ENCODE measurements at regions not wholly inside any gene's neighbourhood (a gene's known extent, or its start where the extent isn't known, plus 50 kb on each side); places are given as distances from the start of the nearest gene placed in this dataset.

DNA sequence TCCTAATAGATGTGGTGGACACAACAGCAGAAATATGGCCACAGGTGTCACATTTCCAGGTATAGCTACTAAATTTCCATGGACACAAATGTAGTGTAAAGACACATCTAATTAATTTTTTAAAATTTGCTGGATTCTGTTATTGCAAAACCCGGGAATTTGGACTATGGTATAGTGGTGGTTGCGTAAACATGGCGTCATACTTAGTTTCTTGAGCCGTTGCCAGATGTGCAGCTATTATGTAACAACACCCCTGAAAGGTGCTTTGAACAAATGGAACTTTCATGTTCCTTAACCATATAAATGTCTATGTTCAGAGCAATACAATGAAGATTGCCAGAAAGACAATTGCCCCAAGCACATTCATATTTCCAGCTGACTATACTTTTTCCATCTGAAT, 85.9 kb downstream of the HRH4 start:
- no peaks in the 10 kb centered on the region for H3K9me2 ChIP-seq (ENCODE audit: insufficient read depth, low read length)
- H3K4me2 ChIP-seq (ENCODE audit: low read length) = no peak overlapping the region
- ChIA-PET CTCF (ENCODE audit: unreplicated experiment) (interaction anchor here (0.9 kb wide), 1 partner anchor 14 kb away, joined by 3 read pairs; no protein-coding TSS in a partner anchor), POLR2A (interaction anchor here (0.8 to 1.1 kb wide), 3 partner anchors 9 to 123 kb away, joined by 3 to 5 read pairs (median 3); no protein-coding TSS in a partner anchor)
- no peaks in the 10 kb centered on the region for H3K79me2 ChIP-seq (ENCODE audit: insufficient read depth, low read depth, low read length)
- BruUV-seq (replicated peaks) = no TSS peak
- TF ChIP-seq EZH2phosphoT487 (IDR thresholded peaks at IDR 0.05; ENCODE audit: borderline replicate concordance, low read depth, low read length) = no peak
- TF ChIP-seq, protein P1, sequence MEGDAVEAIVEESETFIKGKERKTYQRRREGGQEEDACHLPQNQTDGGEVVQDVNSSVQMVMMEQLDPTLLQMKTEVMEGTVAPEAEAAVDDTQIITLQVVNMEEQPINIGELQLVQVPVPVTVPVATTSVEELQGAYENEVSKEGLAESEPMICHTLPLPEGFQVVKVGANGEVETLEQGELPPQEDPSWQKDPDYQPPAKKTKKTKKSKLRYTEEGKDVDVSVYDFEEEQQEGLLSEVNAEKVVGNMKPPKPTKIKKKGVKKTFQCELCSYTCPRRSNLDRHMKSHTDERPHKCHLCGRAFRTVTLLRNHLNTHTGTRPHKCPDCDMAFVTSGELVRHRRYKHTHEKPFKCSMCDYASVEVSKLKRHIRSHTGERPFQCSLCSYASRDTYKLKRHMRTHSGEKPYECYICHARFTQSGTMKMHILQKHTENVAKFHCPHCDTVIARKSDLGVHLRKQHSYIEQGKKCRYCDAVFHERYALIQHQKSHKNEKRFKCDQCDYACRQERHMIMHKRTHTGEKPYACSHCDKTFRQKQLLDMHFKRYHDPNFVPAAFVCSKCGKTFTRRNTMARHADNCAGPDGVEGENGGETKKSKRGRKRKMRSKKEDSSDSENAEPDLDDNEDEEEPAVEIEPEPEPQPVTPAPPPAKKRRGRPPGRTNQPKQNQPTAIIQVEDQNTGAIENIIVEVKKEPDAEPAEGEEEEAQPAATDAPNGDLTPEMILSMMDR (conservative IDR thresholded peaks at IDR 0.05; ENCODE audit: low read length) = no peak
- H3K36me3 ChIP-seq (ENCODE audit: insufficient read depth, low read length) = no peaks in the 10 kb centered on the region
- no peak for DNase-seq (ENCODE audit: low spot score)
- intact Hi-C loops (cut with micrococcal nuclease; ENCODE audit: unreplicated experiment) = loop anchor here (10.0 kb wide), 2 partner anchors 48 to 128 kb away; no protein-coding TSS in a partner anchor
- H2AFZ ChIP-seq (ENCODE audit: low read length) = no peak overlapping the region
- no peaks in the 10 kb centered on the region for H3K4me1 ChIP-seq (ENCODE audit: insufficient read depth, low read length, poor library complexity, severe bottlenecking)
- no peak overlapping the region for H3K27ac ChIP-seq (ENCODE audit: low read depth, low read length, poor library complexity, severe bottlenecking)
- H3K9me3 ChIP-seq (ENCODE audit: low read length) = no peaks in the 10 kb centered on the region
- no peak overlapping the region for H3K4me3 ChIP-seq (ENCODE audit: low read depth, low read length, poor library complexity, severe bottlenecking)
- H4K20me1 ChIP-seq (ENCODE audit: insufficient read depth, low read length) = no peaks in the 10 kb centered on the region

DNA sequence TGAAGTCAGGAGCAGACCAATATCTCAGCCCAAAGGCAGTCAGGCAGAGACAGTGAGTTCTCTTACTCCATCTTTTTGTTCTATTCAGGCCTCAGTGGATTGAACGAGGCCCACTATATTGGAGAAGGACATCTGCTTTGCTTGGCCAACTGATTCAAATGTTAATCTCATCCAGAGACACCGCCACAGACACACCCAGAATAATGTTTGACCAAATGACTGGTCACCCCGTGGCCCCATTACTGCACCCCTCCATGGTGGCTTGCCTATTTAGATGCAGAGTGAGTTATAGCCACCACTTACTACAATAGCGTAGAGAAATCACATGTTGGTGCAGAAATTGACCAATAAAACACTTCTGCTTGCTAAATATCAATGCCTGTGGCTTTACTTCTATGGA, 88.1 kb downstream of the HRH4 start:
- CTCF ChIA-PET (ENCODE audit: unreplicated experiment) = no interaction called here
- no peak overlapping the region for H2AFZ ChIP-seq (ENCODE audit: low read length)
- H3K9me2 ChIP-seq (ENCODE audit: insufficient read depth, low read length) = no peaks in the 10 kb centered on the region
- H3K4me3 ChIP-seq (ENCODE audit: low read depth, low read length, poor library complexity, severe bottlenecking) = no peak overlapping the region
- TF ChIP-seq, protein P1 (conservative IDR thresholded peaks at IDR 0.05; ENCODE audit: low read length) = no peak
- no peak for TF ChIP-seq EZH2phosphoT487 (IDR thresholded peaks at IDR 0.05; ENCODE audit: borderline replicate concordance, low read depth, low read length)
- POLR2A ChIA-PET = no interaction called here
- no peaks in the 10 kb centered on the region for H3K4me1 ChIP-seq (ENCODE audit: insufficient read depth, low read length, poor library complexity, severe bottlenecking)
- H3K27ac ChIP-seq (ENCODE audit: low read depth, low read length, poor library complexity, severe bottlenecking) = no peak overlapping the region
- H3K9me3 ChIP-seq (ENCODE audit: low read length) = no peaks in the 10 kb centered on the region
- H3K79me2 ChIP-seq (ENCODE audit: insufficient read depth, low read depth, low read length) = no peaks in the 10 kb centered on the region
- H4K20me1 ChIP-seq (ENCODE audit: insufficient read depth, low read length) = no peaks in the 10 kb centered on the region
- no TSS peak for BruUV-seq (replicated peaks)
- intact Hi-C loops (cut with micrococcal nuclease; ENCODE audit: unreplicated experiment) = loop anchor here (10.0 kb wide), 2 partner anchors 46 to 126 kb away; no protein-coding TSS in a partner anchor
- no peaks in the 10 kb centered on the region for H3K36me3 ChIP-seq (ENCODE audit: insufficient read depth, low read length)
- no peak for DNase-seq (ENCODE audit: low spot score)
- no peak overlapping the region for H3K4me2 ChIP-seq (ENCODE audit: low read length)

DNA sequence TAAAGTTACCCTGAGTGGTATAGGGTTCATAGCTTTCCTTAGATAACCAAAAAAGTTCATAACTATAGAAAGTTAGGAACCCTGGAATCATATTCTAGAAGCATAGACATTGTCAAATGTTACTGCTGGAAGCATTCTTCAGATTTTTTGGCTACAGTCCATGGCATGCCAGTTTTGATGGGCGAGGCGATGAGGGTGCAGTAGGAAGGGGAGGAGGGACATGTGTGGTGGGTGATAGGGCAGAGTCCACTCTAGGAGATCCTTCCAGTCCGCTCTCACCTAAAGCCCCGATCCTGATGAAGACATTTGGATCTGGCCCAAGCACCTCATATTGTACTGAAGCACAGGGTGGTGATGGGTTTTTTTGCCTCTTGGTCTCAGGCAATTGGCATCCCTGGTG, 91.8 kb downstream of the HRH4 start:
- no peak for DNase-seq (ENCODE audit: low spot score)
- no peak overlapping the region for H2AFZ ChIP-seq (ENCODE audit: low read length)
- intact Hi-C loops (cut with micrococcal nuclease; ENCODE audit: unreplicated experiment) = no loop called here
- H3K9me3 ChIP-seq (ENCODE audit: low read length) = no peaks in the 10 kb centered on the region
- H3K27ac ChIP-seq (ENCODE audit: low read depth, low read length, poor library complexity, severe bottlenecking) = no peak overlapping the region
- no TSS peak for BruUV-seq (replicated peaks)
- H3K4me1 ChIP-seq (ENCODE audit: insufficient read depth, low read length, poor library complexity, severe bottlenecking) = no peaks in the 10 kb centered on the region
- H3K36me3 ChIP-seq (ENCODE audit: insufficient read depth, low read length) = no peaks in the 10 kb centered on the region
- no peak overlapping the region for H3K4me3 ChIP-seq (ENCODE audit: low read depth, low read length, poor library complexity, severe bottlenecking)
- H4K20me1 ChIP-seq (ENCODE audit: insufficient read depth, low read length) = no peaks in the 10 kb centered on the region
- H3K4me2 ChIP-seq (ENCODE audit: low read length) = no peak overlapping the region
- no peak for TF ChIP-seq EZH2phosphoT487 (IDR thresholded peaks at IDR 0.05; ENCODE audit: borderline replicate concordance, low read depth, low read length)
- TF ChIP-seq, protein P1 (conservative IDR thresholded peaks at IDR 0.05; ENCODE audit: low read length) = no peak
- H3K79me2 ChIP-seq (ENCODE audit: insufficient read depth, low read depth, low read length) = no peaks in the 10 kb centered on the region
- CTCF ChIA-PET (ENCODE audit: unreplicated experiment) = no interaction called here
- H3K9me2 ChIP-seq (ENCODE audit: insufficient read depth, low read length) = no peaks in the 10 kb centered on the region
- POLR2A ChIA-PET = interaction anchor here (0.8 kb wide), 1 partner anchor 9 kb away, joined by 3 read pairs; no protein-coding TSS in a partner anchor

All from OCI-LY7 (cell line).